ENCODE measurements at regions not wholly inside any gene's neighbourhood (a gene's known extent, or its start where the extent isn't known, plus 50 kb on each side); places are given as distances from the start of the nearest gene placed in this dataset.

DNA sequence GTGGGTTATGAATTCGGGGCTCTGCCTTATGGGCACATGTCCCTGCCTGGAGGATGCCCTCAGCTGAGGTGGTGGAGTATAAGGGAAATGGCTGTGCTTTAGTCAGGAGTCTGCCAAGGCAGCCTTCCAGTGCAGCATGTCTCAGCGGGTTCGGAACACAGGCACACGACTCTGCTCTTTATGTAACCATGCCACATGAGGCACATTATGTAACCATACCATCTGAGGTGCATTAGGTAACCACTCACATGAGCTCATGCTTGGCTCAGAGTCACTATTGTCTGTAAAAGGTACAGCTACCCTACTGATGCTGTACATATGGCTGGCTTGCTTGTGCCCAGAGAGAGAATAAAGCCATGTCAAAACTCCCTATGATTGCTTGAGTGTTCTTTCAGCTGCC lies 723.6 kb downstream of the TRAM1L1 start:
- H3K27ac ChIP-seq, result no peak overlapping the region
- no peak overlapping the region for H3K4me3 ChIP-seq
- H3K4me1 ChIP-seq (ENCODE audit: low read depth), result no peaks in the 10 kb centered on the region
- no peaks in the 10 kb centered on the region for H3K36me3 ChIP-seq
- H3K27me3 ChIP-seq, result no peaks in the 10 kb centered on the region
- H3K9me3 ChIP-seq (ENCODE audit: low read depth), result no peaks in the 10 kb centered on the region
- TF ChIP-seq, protein P1, sequence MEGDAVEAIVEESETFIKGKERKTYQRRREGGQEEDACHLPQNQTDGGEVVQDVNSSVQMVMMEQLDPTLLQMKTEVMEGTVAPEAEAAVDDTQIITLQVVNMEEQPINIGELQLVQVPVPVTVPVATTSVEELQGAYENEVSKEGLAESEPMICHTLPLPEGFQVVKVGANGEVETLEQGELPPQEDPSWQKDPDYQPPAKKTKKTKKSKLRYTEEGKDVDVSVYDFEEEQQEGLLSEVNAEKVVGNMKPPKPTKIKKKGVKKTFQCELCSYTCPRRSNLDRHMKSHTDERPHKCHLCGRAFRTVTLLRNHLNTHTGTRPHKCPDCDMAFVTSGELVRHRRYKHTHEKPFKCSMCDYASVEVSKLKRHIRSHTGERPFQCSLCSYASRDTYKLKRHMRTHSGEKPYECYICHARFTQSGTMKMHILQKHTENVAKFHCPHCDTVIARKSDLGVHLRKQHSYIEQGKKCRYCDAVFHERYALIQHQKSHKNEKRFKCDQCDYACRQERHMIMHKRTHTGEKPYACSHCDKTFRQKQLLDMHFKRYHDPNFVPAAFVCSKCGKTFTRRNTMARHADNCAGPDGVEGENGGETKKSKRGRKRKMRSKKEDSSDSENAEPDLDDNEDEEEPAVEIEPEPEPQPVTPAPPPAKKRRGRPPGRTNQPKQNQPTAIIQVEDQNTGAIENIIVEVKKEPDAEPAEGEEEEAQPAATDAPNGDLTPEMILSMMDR (IDR thresholded peaks at IDR 0.05; ENCODE audit: low read depth, low read length), result no peak
- DNase-seq (ENCODE audit: low read depth in 1 of 2, low spot score in 1 of 2), result no peak

DNA sequence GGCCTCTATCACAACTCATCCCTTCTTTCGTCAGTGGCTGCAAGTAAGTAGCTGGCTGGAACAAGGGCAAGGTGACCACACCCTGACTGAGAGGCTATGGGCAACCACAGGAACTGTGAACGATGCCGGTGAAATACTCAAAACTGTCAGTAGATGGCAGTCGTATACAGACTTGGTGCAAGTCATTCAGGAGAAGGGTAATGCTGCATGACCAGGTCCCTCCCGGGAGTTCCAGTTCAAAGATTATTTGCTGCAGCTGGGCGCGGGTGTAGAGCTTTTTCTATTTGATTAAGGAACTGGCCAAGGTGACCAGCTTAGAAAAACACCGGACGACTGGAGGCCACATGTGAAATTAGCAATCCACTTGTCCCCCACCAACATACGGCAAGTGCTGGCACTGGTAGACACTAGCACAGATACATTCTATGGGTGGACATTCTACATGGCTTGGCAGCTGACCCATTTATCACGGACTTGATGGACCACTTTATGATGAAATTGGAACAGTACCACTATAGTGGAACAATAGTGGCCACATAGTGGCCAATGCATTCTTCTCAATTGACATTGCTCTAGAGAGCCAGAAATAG lies 726.6 kb downstream of the TRAM1L1 start:
- H3K4me1 ChIP-seq (ENCODE audit: low read depth), result no peaks in the 10 kb centered on the region
- no peak overlapping the region for H3K4me3 ChIP-seq
- DNase-seq (ENCODE audit: low read depth in 1 of 2, low spot score in 1 of 2), result peak; percentile 65 to 72
- H3K27ac ChIP-seq, result no peak overlapping the region
- no peaks in the 10 kb centered on the region for H3K9me3 ChIP-seq (ENCODE audit: low read depth)
- no peaks in the 10 kb centered on the region for H3K27me3 ChIP-seq
- TF ChIP-seq, protein P1 (IDR thresholded peaks at IDR 0.05; ENCODE audit: low read depth, low read length), result peak; percentile 56
- H3K36me3 ChIP-seq, result no peaks in the 10 kb centered on the region

DNA sequence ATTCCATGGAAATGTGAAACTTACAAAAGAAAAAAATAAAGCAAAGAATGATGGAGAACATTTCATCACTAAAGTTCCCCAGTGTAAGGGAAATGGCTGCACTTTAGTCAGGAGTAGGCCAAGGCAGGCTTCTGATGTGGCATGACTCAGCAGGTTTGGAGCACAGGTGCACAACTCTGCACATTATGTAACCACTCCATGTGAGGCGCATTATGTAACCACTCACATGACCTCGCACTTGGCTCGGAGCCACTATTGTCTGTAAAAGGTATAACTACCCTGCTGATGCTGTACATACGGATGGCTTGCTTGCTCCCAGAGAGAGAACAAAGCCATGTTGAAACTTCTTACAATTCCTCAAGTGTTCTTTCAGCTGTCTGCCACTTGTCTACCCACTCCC lies 727.6 kb downstream of the TRAM1L1 start:
- Histone ChIP-seq H3K4me3 (no peak overlapping the region), H3K4me1 (ENCODE audit: low read depth) (no peaks in the 10 kb centered on the region), H3K9me3 (ENCODE audit: low read depth) (no peaks in the 10 kb centered on the region), H3K27me3 (no peaks in the 10 kb centered on the region), H3K27ac (no peak overlapping the region), H3K36me3 (no peaks in the 10 kb centered on the region)
- peak in 1 of 2 donors; percentile 3 for DNase-seq (ENCODE audit: low read depth in 1 of 2, low spot score in 1 of 2)
- TF ChIP-seq, protein P1 (IDR thresholded peaks at IDR 0.05; ENCODE audit: low read depth, low read length), result no peak

DNA sequence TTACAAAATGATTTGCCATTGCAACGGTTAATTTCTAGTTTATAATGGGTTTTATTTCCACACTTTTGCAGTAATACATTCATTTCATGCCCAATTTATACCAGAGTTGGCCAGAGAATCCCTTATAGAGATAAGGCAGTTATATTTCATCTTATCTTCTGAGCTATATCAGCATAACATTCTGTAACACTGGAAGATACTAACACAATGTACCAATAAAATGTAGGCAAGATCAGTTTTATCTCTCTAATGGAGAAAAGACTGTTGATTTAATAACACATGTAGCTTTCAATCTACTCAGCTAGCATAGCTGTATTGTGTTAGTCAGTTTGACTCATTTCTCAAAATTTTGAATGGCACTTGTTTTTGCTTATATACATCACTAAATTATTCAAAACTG lies 738.6 kb downstream of the TRAM1L1 start:
- Histone ChIP-seq H3K27ac (no peak overlapping the region), H3K27me3 (no peaks in the 10 kb centered on the region), H3K9me3 (ENCODE audit: low read depth) (no peaks in the 10 kb centered on the region), H3K4me1 (ENCODE audit: low read depth) (no peaks in the 10 kb centered on the region), H3K4me3 (no peak overlapping the region), H3K36me3 (no peaks in the 10 kb centered on the region)
- no peak for DNase-seq (ENCODE audit: low read depth in 1 of 2, low spot score in 1 of 2)
- TF ChIP-seq, protein P1 (IDR thresholded peaks at IDR 0.05; ENCODE audit: low read depth, low read length), result no peak

DNA sequence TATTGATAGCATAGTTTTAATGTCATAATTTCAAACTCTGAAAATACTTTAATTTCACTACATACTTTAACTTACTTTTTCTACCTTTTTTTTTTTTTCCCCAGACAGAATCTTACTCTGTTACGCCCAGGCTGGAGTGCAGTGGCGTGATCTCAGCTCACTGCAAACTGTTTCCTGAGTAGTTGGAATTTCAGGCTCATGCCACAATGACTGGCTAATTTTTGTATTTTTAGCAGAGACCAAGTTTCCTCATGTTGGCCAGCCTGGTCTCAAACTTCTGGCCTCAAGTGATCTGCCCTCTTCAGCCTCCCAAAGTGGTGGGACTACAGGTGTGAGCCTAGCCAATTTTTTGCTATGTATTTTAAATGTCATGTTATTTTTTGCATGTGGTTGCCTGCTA lies 741.6 kb downstream of the TRAM1L1 start:
- H3K4me3 ChIP-seq, result no peak overlapping the region

More for the DNA sequence above, 741.6 kb downstream of the TRAM1L1 start:
- Histone ChIP-seq H3K27ac (no peak overlapping the region), H3K4me1 (ENCODE audit: low read depth) (no peaks in the 10 kb centered on the region), H3K27me3 (no peaks in the 10 kb centered on the region), H3K36me3 (no peaks in the 10 kb centered on the region), H3K9me3 (ENCODE audit: low read depth) (no peaks in the 10 kb centered on the region)
- DNase-seq (ENCODE audit: low read depth in 1 of 2, low spot score in 1 of 2), result no peak
- TF ChIP-seq, protein P1 (IDR thresholded peaks at IDR 0.05; ENCODE audit: low read depth, low read length), result no peak
